ENCODE measurements at regions not wholly inside any gene's neighbourhood (a gene's known extent, or its start where the extent isn't known, plus 50 kb on each side); places are given as distances from the start of the nearest gene placed in this dataset.
"Not testable (repeated sequence)": the region's sequence is repeated elsewhere in the genome, so short reads cannot be mapped to it uniquely, and the experiment has no call there.

DNA sequence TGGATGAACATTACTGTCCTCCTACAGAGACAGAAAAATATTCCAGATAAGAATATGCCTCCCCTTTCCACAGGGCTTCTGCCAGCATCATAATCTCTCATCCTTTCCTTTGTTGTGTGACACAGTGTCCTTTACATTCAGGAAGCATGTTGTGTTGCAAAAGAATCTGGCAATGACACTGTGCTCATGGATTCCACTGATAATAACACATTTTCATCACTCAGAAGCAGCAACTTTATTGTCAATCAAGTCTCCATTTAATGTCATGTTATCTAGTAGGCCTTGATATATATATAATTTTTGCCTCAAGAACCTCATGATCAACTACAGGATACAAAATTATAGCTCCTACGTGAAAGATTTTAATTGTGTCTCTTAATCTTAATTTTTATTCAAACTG lies 833.9 kb downstream of the FSTL5 start:
- no peak for DNase-seq

DNA sequence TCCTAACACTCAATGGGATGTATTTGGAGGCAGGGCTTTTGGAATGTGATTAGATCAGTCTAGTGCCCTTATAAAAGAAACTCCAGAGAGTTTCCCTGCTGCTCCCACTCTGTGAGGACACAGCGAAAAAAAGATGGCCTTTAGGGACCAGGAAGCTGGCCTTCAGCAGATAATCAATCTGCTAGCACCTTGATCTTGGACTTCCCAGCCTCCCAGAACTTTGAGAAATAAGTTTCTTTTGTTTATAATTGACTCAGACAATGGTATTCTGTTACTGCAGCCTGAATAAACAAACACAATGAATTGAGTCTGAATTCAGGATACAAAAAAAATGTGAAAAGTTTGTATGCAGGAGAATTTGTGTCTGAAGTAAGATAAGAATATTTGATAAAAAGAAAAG lies 842.1 kb downstream of the FSTL5 start:
- DNase-seq, result no peak

DNA sequence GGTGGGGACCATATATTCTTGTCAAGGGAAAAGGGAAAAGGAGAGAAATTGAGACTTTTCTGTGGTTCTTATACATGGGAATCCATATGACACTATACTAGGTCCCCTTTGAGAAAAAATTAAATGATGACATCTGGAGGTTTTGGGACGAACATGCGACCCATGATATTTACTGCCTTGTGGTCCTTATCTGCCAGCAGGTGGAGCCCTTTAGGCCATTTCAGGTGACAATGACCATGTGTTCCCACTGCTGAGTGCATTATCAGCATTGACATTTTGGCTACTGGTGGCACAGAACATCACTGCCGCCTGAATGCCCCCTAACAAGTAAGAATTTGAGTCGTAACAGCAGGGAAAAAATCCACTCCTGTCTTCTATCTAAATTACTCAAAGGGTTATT lies 843.4 kb downstream of the FSTL5 start:
- DNase-seq, result peak; percentile 22

DNA sequence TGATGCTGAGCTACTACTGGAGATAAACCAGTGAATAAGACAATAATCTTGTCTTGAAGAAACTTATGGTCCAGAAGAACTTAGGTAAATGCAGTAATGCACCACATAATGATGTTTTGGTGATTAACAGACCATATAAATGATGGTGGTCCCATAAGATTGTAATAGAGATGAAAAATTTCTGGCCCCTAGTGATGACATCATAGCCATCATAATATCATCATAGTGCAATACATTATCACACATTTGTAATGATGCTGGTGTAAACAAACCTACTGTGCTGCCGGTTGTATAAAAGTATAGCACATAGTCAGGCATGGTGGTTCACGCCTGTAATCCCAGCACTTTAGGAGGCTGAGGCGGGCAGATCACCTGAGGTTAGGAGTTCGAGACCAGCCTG lies 846.8 kb downstream of the FSTL5 start:
- no peak for DNase-seq

DNA sequence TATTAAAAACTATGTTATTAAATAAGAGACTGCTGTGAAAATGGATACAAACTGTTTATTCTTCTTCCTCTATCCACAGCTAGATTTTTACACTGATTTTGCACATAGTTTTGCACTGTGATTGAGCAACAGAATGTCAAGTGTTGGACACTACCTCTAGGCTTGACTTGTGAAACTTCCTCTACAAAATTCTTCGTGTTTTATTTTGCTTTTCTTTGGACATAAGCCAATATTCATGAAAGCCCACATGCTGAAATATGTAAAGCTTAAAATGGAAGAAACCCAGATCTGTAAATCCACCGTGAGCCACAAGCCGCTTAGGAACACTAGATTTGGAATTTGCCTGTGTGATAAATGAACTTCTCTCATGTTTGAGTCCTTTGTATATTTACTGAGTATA lies 849.4 kb downstream of the FSTL5 start:
- no peak for DNase-seq

DNA sequence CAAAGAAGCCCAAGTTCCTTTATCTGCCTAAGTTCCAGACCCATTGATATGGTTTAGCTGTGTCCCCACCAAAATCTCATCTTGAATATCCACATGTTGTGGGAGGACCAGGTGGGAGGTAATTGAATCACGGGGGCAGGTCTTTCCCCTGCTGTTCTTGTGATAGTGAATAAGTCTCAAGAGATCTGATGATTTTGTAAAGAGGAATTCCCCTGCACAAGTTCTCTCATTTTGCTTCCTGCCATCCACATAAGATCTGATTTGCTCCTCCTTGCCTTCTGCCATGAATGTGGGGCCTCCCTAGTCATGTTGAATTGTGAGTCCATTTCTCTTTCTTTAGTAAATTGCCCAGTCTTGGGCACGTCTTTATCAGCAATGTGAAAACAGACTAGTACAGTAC lies 860.2 kb downstream of the FSTL5 start:
- no peak for DNase-seq

DNA sequence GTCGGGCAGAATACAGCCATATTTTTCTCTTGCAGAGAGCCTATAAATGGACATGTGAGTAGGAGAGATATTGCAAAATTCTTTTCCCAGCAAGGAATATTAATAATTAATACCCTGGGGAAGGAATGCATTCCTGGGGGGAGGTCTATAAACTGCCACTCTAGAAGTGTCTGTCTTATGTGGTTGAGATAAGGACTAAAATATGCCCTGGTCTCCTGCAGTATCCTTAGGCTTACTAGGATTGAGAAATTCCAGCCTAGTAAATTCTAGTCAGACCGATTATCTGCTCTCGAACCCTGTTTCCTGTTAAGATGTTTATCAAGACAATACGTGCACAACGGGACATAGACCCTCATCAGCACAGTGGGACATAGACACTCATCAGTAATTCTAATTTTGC lies 872.6 kb downstream of the FSTL5 start:
- DNase-seq, result no peak

DNA sequence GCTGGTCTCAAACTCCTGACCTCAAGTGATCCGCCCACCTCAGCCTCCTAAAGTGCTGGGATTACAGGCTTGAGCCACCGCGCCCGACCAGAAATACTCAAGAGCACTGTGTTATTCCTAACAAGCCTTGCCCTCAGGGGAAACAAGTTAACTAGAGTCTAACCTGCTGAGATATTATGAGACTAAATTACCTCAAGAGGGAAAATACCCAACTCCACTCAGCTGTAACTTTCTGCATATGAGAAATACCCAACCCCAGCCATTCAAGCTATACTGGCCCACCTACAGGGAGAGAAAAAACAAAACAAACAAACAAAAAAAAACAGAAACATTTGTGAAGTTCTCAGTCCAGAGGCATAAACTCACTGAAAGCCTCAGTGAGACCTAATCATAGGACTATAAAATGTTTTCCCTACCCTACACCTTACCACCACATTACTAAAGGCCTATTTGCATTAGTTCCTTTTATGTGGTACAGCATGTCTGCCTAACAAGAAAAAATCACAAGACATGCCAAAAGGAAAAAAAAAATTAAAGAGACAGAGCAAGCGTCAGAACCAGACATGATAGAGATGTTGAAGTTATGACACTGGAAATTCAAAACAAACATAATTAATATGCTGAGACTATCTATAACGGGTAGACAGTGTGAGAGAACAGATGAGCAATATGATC lies 876.0 kb downstream of the FSTL5 start:
- DNase-seq, result no peak

DNA sequence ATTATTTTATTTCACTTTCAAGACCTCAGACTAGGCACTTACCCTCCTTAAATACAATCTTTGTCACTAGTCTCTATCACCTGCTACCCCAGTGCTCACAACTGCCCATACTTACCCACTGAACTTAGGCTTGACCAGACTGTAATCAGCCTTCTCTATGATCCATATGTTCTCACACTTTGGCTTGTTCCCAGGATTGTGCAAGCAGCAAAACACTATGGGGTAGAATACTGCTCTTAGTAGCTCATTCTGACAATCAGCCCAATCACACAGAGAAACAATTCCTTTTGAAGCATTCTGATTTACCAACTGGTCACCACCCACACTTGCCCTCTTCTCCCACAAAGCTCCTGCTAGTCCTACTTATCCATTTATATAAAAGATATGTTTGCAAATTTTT lies 878.3 kb downstream of the FSTL5 start:
- no peak for DNase-seq

DNA sequence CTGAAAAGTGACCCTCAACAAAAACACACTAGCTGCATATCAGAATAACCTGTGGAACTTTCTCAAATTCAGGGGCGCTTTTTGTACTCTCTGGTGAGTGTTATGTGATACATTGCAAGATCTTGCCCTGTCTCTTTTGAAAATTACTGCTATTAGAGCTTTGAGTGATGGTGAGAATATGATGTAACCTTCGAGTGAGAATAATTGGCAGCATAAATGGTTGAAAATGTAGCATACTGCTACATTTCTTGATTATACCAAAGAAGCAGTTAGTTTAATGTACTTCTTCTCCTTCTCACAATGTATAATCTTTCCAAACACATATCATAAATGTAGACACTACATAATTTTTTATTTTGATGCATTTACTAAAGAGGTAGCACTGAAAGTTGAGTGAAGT lies 882.9 kb downstream of the FSTL5 start:
- DNase-seq, result no peak

DNA sequence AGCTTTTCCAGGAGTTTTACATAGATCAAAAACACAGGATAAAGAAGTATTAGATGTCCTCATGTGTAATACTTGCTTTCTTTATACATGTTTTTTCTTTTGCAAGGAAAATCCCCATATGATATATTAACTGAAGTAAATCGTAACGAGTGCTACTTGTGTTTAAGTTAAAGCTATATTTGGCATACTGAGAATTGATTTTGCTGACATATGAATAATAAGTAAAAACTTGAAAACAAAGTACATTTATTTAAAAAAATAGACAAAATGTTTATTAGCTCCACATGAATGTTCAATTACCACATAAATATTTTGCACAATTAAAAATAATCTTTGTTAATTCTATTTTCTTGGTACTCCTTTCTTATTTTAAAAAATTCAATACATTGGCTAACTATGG lies 884.7 kb downstream of the FSTL5 start:
- no peak for DNase-seq

DNA sequence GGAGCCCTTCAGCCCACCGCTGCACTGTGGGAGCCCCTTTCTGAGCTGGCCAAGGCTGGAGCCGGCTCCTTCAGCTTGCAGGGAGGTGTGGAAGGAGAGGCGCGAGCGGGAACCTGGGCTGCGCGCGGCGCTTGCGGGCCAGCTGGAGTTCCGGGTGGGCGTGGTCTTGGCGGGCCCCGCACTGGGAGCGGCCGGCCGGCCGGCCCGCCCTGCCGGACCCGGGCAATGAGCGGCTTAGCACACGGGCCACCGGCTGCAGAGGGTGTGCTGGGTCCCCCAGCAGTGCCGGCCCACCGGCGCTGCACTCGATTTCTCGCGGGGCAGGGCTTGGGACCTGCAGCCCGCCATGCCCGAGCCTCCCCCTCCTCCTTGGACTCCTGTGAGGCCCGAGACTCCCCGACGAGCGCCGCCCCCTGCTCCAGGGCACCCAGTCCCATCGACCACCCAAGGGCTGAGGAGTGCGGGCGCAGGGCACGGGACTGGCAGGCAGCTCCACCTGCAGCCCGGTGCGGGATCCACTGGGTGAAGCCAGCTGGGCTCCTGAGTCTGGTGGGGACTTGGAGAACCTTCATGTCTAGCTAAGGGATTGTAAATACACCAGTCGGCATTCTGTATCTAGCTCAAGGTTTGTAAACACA lies 886.5 kb downstream of the FSTL5 start:
- DNase-seq, result not testable (repeated sequence)

DNA sequence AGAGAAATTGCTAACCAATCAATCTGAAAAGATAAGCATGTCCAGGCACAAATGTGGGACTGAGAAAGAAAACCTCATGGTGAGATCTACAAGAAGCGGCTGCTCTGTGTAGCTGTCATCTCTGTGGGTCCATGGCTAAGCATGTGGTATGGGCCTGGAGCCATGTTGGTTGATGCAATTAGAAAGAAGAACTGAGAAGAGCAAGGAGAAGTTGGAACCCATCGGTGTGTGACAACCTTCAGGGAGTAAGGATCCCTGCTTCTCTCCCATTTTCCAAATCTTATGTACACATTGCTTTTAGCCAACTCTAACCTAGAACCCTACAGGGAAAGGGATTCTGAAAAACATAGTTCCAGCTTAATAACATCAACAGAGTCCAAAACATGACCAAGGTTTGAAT lies 890.2 kb downstream of the FSTL5 start:
- DNase-seq, result no peak

DNA sequence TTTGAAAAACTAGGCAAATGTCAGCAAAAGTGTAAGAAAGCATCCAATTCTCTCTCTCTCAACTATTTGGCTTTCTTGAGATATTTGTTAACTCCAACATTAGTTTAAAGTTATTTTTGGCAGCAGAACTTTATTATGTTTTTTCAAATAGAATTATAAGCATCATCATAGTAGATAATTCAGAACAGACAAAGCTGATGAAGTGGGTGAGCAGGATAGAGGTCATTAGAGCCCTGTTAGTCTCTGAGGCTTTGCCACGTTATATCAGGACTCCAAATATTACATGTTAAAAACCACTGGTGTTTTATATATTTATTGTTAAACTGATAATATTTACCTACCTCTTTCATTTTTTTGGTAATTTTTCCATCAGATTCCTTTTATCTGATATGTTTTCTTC lies 903.0 kb downstream of the FSTL5 start:
- no peak for DNase-seq

DNA sequence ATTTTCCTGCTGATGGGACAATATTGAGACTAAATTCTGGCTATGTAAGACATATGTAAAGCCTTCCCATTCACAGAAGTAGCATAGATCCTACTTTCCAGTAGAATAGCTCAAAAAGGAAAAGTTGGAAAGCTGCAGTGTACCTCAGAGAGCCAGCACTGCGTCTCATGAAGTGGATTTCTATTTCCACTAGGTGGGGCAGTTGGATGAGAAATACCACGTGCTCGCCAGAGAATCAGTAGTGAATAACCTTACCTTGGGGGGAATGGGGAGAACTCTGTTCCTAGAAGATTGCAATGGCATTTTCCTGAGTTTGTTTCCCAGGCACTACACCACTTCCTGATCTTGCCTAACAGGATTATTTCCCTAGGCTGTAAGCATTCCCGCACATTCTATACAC lies 907.1 kb downstream of the FSTL5 start:
- DNase-seq, result no peak

DNA sequence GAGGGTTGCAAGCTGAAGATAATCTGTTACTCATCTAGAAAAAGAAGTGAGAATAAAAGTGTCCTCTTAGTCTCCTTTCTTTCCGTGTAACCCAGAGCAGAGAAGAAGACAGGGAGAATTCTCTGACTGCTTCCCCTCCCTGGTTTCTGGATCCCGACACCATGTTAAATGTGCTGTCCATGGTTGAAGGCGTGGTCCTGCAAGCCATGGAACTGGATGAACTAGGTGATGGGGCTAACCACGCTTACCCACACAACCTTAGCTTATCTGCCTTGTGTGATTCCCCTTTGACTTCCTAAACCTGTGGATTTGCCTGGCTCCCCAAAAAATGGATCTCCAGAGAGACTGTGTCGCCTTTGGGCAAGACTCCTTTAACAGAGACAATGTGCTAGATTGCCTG lies 907.6 kb downstream of the FSTL5 start:
- no peak for DNase-seq

DNA sequence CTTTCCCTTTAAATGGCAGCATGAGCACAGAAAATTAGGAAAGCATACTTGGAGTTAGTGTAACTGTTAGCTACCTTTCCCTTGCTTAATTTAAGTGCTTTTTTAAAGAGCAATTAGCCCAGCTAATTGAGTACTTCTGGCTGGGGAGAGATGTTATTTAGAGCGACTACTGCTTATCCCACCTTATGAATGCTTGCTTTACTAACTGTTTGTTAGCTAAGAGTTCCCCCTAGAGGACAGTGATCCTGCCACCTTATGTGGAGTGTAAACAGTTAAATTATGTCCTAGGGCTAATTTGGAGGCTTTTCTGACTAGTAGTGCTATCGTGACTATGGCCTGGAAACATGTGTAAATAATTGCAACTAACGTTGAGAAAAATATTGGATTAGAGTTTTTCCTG lies 909.4 kb downstream of the FSTL5 start:
- DNase-seq, result no peak

DNA sequence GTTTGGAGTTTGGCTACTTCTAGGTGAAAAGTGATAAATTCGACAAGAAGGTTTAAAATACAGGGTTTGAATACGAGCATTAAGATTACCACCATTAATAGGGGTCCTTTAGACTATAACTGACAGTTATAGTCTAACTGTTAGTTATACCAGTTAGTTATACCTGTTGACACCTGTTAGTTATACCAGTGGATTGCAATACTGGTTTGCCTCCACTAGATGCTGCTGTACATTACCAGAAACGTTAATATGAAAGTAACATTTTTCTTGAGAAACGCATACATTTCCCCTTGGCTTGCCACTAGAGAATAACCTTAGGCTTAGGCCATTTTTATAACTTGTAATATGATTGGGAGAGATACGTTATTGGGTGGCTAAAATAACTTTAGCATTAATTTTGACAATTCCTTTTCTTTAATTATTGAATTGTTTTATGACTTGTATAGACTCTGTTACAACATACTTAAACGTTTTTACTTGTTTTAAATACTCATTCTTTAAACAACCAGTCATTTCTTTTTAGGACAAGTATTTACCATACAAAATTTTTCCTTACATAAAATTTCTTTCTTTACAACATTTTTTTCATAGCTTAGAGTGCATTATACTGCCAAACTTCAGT lies 911.2 kb downstream of the FSTL5 start:
- peak; percentile 15 for DNase-seq

DNA sequence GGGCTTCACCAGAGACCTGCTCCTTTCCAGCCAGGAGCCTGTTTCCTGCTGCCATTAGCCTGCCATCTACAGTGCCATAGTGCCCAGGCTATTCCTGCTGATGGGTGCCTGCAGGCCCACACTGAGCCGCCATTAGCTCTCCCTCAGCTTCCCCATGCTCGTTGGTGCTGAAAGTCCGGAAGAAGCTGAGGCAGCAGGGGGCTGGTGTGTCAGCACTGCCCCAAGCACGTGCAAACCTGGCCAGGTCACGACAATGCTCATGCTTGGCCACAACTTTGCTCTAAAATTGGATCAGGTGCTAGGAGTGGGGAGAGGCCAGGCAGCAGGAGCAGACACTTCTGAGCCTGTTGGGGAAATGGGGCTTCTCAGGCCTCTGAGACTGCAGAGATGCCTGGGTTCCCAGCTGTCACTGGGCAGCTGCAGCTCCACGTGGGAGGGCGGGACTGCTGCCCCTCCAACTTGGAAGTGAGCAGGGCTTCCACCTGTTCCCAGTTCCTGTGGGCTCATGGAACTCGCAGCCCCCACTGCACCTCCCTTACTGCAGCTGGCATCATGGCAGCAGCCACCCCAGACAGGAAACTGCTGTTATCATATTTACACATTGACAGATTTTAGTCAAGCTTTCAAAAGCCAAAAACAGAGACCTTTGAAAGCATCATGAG lies 913.9 kb downstream of the FSTL5 start:
- no peak for DNase-seq

DNA sequence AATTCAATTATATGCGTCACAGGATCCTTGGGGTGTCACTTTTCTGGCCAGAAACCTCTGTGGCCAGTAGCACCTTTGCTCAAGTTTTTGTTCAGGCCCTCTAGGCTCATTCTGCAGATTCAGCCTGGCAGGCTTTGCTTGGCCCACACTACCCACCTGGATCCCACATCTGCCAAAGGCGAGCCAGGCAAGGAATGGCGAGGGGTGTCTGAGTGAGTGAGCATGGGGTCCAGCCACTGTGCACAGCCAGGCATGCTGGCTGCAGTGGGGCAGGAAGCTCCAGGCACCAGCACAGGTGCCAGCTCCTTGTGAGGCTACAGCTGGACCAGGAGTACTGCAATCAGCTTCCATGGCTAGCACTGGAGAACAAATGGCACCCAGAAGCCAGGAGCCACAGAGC lies 914.9 kb downstream of the FSTL5 start:
- DNase-seq, result no peak

DNA sequence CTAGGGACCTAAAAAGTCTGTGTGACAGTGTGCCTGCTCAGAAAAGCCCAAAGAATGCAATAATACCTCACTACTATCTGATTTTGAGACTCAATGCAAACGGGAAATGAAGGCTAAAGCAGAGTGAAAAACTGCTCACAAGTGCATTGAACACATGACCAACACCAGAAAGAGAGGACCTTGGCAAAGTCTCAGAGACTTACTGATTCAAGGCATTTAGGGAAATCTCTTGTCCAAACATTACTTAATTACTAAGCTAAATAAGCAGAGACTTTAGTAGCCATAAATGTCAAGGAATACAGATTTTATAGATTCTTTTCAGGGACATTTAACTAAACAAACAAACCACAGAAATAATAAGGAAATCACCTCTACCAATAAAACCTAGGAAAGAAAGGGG lies 916.0 kb downstream of the FSTL5 start:
- DNase-seq, result no peak

DNA sequence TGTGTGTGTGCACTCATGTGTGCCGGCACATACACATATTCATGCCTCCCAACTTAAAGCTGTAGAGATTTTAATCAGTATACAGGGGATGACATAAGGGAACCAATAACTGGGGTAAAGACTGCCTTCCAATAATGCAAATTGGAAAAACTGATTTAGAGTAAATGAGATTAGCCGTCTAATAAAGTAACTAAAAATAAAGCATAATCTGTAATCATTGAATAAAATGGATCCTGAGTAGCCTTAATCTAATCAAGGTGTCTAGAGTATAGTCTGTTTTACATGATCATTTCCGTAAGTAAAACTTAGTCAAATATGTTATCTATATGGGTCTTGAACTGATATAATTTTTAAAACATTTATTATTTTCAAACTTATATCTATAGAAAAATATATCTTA lies 925.8 kb downstream of the FSTL5 start:
- no peak for DNase-seq

DNA sequence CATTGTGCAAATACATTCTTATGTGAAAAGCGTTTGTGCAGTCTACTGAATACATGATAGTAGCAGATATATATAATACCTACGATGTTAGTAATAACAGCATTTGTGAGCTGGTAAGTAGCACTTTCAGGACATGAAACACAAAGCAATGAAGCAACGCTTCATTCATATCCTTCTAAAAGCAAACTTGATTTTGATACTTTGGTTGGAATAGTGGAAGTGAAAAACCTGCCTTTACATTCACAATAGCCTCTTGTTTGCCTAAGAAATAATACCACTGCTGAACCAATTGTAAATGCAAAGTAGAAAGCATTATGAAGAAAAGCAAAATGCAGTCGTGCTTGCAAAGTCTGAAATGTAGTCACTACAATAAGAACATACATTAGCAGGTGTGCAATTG lies 926.3 kb downstream of the FSTL5 start:
- no peak for DNase-seq

DNA sequence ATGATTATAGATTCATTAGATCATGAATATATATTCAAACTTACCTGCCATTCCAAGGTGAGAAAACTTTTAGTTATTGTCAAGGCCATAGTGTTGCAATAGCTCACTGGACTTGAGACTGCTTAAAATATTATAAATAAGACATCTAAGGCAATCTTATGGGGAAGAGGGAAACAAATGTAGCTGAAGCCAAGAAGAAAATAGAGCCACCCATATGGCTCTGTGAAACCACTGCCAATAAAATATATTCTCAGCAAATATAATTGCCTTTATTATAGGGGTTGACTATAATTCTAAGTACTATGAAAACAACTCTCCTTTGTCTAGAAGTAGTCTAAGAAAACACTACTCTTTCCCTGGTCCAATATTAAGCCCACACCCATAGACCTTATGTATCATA lies 938.5 kb downstream of the FSTL5 start:
- no peak for DNase-seq
